ENCODE measurements at regions not wholly inside any gene's neighbourhood (a gene's known extent, or its start where the extent isn't known, plus 50 kb on each side); places are given as distances from the start of the nearest gene placed in this dataset.
"Not testable (repeated sequence)": the region's sequence is repeated elsewhere in the genome, so short reads cannot be mapped to it uniquely, and the experiment has no call there.

- DNase-seq (ENCODE audit: insufficient read length, low spot score) (no peak), FAIRE-seq (no peak)
Observed at GRCh38 chr3:153634683-153635082, 472.7 kb downstream of the RAP2B start.

- DNase-seq (ENCODE audit: insufficient read length, low spot score), result no peak
- no peak for FAIRE-seq
Observed at GRCh38 chr3:153639631-153640030, 477.6 kb downstream of the RAP2B start.

- no peak for FAIRE-seq
- DNase-seq (ENCODE audit: insufficient read length, low spot score), result no peak
Observed at GRCh38 chr3:153640689-153641665, 479.0 kb downstream of the RAP2B start.

DNA sequence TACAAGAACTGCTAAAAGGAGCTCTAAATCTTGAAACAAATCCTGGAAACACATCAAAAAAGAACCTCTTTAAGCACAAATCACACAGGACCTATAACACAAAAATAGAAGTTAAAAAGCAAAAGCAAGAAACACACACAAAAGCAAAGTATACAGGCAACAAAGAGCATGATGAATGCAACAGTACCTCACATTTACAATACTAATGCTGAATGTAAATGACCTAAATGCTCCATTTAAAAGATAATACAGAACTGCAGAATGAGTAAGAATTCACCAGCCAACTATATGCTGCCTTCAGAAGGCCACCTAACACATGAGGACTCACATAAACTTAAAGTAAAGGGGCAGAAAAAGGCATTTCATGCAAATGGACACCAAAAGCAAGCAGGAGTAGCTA, 478.6 kb upstream of the ARHGEF26 start:
- FAIRE-seq; DNase-seq (ENCODE audit: insufficient read length, low spot score): not testable (repeated sequence)

DNA sequence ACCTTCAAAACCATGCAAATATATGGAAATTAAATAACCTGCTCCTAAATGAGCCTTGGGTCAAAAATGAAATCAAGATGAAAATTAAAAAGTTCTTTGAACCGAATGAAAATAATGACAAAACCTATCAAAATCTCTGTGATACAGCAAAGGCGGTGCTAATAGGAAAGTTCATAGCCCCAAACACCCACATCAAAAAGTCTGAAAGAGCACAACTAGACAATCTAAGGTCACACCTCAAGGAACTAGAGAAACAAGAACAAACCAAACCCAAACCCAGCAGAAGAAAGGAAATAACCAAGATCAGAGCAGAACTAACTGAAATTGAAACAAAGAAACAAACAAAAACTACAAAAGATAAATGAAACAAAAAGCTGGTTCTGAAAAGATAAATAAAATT, 477.7 kb upstream of the ARHGEF26 start:
- not testable (repeated sequence) for FAIRE-seq; DNase-seq (ENCODE audit: insufficient read length, low spot score)

- no peak for FAIRE-seq
- no peak for DNase-seq (ENCODE audit: insufficient read length, low spot score)
Observed at GRCh38 chr3:153649286-153649839, 471.8 kb upstream of the ARHGEF26 start.

GRCh38 chr3:153652076-153652475, 469.1 kb upstream of the ARHGEF26 start:
- FAIRE-seq (no peak), DNase-seq (ENCODE audit: insufficient read length, low spot score) (no peak)

- no peak for FAIRE-seq
- DNase-seq (ENCODE audit: insufficient read length, low spot score), result no peak
Observed at GRCh38 chr3:153657046-153657445, 464.1 kb upstream of the ARHGEF26 start.

- no peak for FAIRE-seq
- DNase-seq (ENCODE audit: insufficient read length, low spot score), result no peak
Observed at GRCh38 chr3:153657461-153657860, 463.7 kb upstream of the ARHGEF26 start.

DNA sequence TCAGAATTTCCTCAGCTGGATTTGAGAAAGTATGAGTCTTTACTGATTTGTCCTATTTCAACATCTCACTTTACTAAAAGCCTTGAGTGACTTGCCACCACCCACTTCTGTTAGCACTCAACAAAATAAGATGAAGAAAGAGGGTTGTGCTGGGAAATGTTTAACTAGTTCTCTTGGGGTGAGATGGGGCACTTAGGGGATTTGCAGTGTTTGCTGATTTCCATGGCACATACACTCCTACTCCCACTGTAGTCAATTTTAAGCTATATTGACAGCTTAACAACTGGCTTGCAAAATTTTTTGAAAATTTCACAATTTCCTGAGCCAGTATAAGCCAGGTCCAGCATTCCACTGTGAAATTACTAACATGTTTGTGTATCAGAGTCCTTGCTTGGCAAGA, 463.1 kb upstream of the ARHGEF26 start:
- DNase-seq (ENCODE audit: insufficient read length, low spot score), result no peak
- FAIRE-seq, result no peak

- no peak for DNase-seq (ENCODE audit: insufficient read length, low spot score)
Observed at GRCh38 chr3:153666991-153667740, 454.0 kb upstream of the ARHGEF26 start.

GRCh38 chr3:153669527-153669926, 451.7 kb upstream of the ARHGEF26 start:
- DNase-seq (ENCODE audit: insufficient read length, low spot score) (no peak), FAIRE-seq (no peak)

More at GRCh38 chr3:153666991-153667740, 454.0 kb upstream of the ARHGEF26 start:
- no peak for FAIRE-seq

DNA sequence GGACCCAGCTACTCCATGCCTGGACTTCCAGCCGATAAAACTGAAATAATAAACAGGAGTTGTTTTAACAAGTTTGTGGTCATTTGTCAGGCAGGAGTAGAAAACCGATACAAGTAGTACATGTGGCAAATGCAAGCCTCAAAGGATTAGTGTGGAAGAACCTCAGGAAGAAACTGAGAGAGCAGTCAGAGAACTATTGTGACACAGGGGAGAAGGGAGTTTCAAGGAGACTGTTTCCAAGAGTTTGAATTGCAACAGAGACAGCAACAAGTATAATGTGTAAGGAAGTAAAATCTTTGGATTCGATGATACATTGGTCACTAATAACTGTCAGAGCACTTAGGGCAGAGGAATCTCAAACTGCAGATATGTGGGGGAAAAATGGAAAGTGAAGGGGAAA, 450.6 kb upstream of the ARHGEF26 start:
- no peak for FAIRE-seq
- DNase-seq (ENCODE audit: insufficient read length, low spot score), result no peak

GRCh38 chr3:153673853-153674252, 447.3 kb upstream of the ARHGEF26 start:
- FAIRE-seq (no peak), DNase-seq (ENCODE audit: insufficient read length, low spot score) (no peak)

DNA sequence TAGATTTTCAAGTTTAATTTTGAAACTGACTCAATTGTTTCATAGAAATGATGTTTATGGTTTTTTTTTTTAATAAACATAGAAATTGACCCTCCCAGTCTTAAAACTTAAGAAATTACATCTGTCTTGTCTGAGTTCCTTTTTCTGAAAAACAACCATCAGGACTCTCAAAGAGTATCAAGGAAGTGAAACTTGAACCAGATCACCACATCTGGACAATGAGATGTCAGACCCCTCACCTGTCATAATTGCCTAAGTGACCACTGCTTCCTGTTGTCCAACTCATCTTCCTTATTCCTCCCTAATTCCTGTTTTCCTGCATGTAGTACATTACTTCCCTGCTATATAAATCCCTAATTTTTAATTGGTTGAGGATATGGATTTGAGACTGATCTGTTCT, 441.5 kb upstream of the ARHGEF26 start:
- FAIRE-seq (no peak), DNase-seq (ENCODE audit: insufficient read length, low spot score) (no peak)

GRCh38 chr3:153680526-153680925, 440.7 kb upstream of the ARHGEF26 start:
- DNase-seq (ENCODE audit: insufficient read length, low spot score) (no peak), FAIRE-seq (no peak)

GRCh38 chr3:153681057-153681456, 440.1 kb upstream of the ARHGEF26 start:
- DNase-seq (ENCODE audit: insufficient read length, low spot score) (no peak), FAIRE-seq (no peak)

- no peak for FAIRE-seq
- DNase-seq (ENCODE audit: insufficient read length, low spot score), result no peak
Observed at GRCh38 chr3:153688301-153689120, 432.7 kb upstream of the ARHGEF26 start.

DNA sequence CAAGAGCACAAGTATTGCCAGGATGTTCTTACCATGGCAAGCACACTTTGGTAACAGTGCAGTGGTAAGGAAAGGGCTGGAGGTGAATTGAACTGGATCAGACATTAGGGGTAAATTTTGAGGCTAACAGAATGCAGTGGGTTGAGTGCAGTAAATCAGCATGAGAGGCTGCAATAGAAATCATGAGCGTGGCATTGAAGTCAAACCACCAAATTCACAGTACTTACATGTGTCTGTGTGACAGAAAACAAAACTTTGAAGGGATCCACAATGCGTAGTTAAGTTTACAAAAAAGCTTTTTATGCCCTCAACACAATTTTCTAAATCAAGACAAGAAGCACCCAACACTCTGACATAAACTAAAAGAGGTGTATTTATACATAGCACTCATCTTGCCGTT, 428.0 kb upstream of the ARHGEF26 start:
- DNase-seq (ENCODE audit: insufficient read length, low spot score) (no peak), FAIRE-seq (no peak)

DNA sequence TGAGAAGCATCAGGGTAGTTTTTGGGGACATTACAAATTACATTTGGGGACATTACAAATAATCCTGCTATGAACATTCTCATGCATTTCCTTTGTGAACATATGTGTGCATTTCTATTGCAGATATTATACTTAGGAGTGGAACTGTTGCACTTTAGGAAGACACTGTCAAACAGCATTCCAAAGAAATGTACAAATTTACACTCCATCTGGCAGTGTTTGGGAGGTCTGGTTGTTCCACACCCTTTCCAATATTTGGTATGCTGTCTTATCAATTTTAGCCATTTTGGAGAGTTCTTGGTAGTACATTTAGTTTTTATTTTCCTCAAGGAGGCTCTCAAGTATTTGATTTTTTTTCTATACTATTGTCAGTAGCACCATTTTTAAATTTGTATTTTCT, 419.1 kb upstream of the ARHGEF26 start:
- no peak for FAIRE-seq
- DNase-seq (ENCODE audit: insufficient read length, low spot score), result no peak
